ENCODE measurements at regions not wholly inside any gene's neighbourhood (a gene's known extent, or its start where the extent isn't known, plus 50 kb on each side); places are given as distances from the start of the nearest gene placed in this dataset.
"Not testable (repeated sequence)": the region's sequence is repeated elsewhere in the genome, so short reads cannot be mapped to it uniquely, and the experiment has no call there.

- H3K27ac ChIP-seq, result no peak overlapping the region
- no peak for DNase-seq (ENCODE audit: low read depth, low spot score)
These were observed 242.8 kb downstream of the CCSER2 start for GRCh38 chr10:84571146-84571545.

- H3K27ac ChIP-seq, result no peak overlapping the region
- no peak for DNase-seq (ENCODE audit: low read depth, low spot score)
These were observed 245.7 kb downstream of the CCSER2 start for GRCh38 chr10:84574102-84574501.

- DNase-seq (ENCODE audit: low read depth, low spot score), result no peak
- no peak overlapping the region for H3K27ac ChIP-seq
These were observed 253.6 kb downstream of the CCSER2 start for GRCh38 chr10:84581976-84582375.

- no peak for DNase-seq (ENCODE audit: low read depth, low spot score)
- no peak overlapping the region for H3K27ac ChIP-seq
These were observed 255.1 kb downstream of the CCSER2 start for GRCh38 chr10:84583501-84583900.

- H3K27ac ChIP-seq, result no peak overlapping the region
- no peak for DNase-seq (ENCODE audit: low read depth, low spot score)
These were observed 259.4 kb downstream of the CCSER2 start for GRCh38 chr10:84587789-84588188.

GRCh38 chr10:84588426-84588825 lies 260.0 kb downstream of the CCSER2 start:
- H3K27ac ChIP-seq, result no peak overlapping the region
- no peak for DNase-seq (ENCODE audit: low read depth, low spot score)

GRCh38 chr10:84588971-84589370 lies 260.6 kb downstream of the CCSER2 start:
- H3K27ac ChIP-seq, result no peak overlapping the region
- DNase-seq (ENCODE audit: low read depth, low spot score), result no peak

GRCh38 chr10:84589526-84590205 lies 261.3 kb downstream of the CCSER2 start:
- H3K27ac ChIP-seq, result no peak overlapping the region
- DNase-seq (ENCODE audit: low read depth, low spot score), result no peak

- no peak for DNase-seq (ENCODE audit: low read depth, low spot score)
These were observed 262.2 kb downstream of the CCSER2 start for GRCh38 chr10:84590327-84591193.

GRCh38 chr10:84593506-84593905 lies 265.1 kb downstream of the CCSER2 start:
- no peak overlapping the region for H3K27ac ChIP-seq
- no peak for DNase-seq (ENCODE audit: low read depth, low spot score)

More at GRCh38 chr10:84590327-84591193, 262.2 kb downstream of the CCSER2 start:
- no peak overlapping the region for H3K27ac ChIP-seq

- DNase-seq (ENCODE audit: low read depth, low spot score), result no peak
- H3K27ac ChIP-seq, result no peak overlapping the region
These were observed 268.2 kb downstream of the CCSER2 start for GRCh38 chr10:84596585-84596984.

- DNase-seq (ENCODE audit: low read depth, low spot score), result no peak
- no peak overlapping the region for H3K27ac ChIP-seq
These were observed 270.9 kb downstream of the CCSER2 start for GRCh38 chr10:84599254-84599653.

GRCh38 chr10:84600947-84601346 lies 272.6 kb downstream of the CCSER2 start:
- no peak overlapping the region for H3K27ac ChIP-seq
- DNase-seq (ENCODE audit: low read depth, low spot score), result no peak

- not testable (repeated sequence) for H3K27ac ChIP-seq; DNase-seq (ENCODE audit: low read depth, low spot score)
These were observed 274.2 kb downstream of the CCSER2 start for GRCh38 chr10:84602543-84602942.

GRCh38 chr10:84603971-84604370 lies 275.6 kb downstream of the CCSER2 start:
- DNase-seq (ENCODE audit: low read depth, low spot score), result no peak
- H3K27ac ChIP-seq, result no peak overlapping the region

- peak; percentile 3 for DNase-seq (ENCODE audit: low read depth, low spot score)
- no peak overlapping the region for H3K27ac ChIP-seq
These were observed 277.4 kb downstream of the CCSER2 start for GRCh38 chr10:84605802-84606201.

GRCh38 chr10:84606428-84606827 lies 278.0 kb downstream of the CCSER2 start:
- DNase-seq (ENCODE audit: low read depth, low spot score), result no peak
- no peak overlapping the region for H3K27ac ChIP-seq

- no peak for DNase-seq (ENCODE audit: low read depth, low spot score)
- no peak overlapping the region for H3K27ac ChIP-seq
These were observed 278.7 kb downstream of the CCSER2 start for GRCh38 chr10:84607044-84607443.

GRCh38 chr10:84607523-84607922 lies 279.1 kb downstream of the CCSER2 start:
- no peak overlapping the region for H3K27ac ChIP-seq
- no peak for DNase-seq (ENCODE audit: low read depth, low spot score)

GRCh38 chr10:84608126-84608525 lies 279.7 kb downstream of the CCSER2 start:
- no peak overlapping the region for H3K27ac ChIP-seq
- no peak for DNase-seq (ENCODE audit: low read depth, low spot score)

GRCh38 chr10:84613336-84614021 lies 285.1 kb downstream of the CCSER2 start:
- DNase-seq (ENCODE audit: low read depth, low spot score), result peak; percentile 33
- H3K27ac ChIP-seq, result no peak overlapping the region
